Natural killer cell treated with Interleukin-12 subunit alpha and Interleukin-12 subunit beta and Interleukin-15 and Interleukin-18, amount 100 ng/mL, for 72 hours (primary cell): ENCODE measurements at regions not wholly inside any gene's neighbourhood (a gene's known extent, or its start where the extent isn't known, plus 50 kb on each side); places are given as distances from the start of the nearest gene placed in this dataset.
"Not testable (repeated sequence)": the region's sequence is repeated elsewhere in the genome, so short reads cannot be mapped to it uniquely, and the experiment has no call there.

Experiments used
- ATAC-seq, 2 donors: fragments of 150-1000 bp; cut with Tn5 transposase in 1 of 2; sonication (Bioruptor Pico), chemical (Tn5 transposase) in 1 of 2; 2 replicates each; pipeline ENCODE4 v1.10.0; 2021
- DNase-seq: peaks from one replicate; pipeline ENCODE4 v3.0.0; 2022; ENCODE audit warnings: low spot score
- H3K27ac Mint-ChIP-seq, 2 donors: 1 replicate in 1 of 2; 2 replicates in 1 of 2; pipeline ENCODE4 v1.8.0; 2022; ENCODE audit warnings: mixed read lengths in 2 of 2, mild to moderate bottlenecking in 1 of 2, moderate library complexity in 1 of 2
- H3K27me3 Mint-ChIP-seq, 2 donors: 1 replicate in 1 of 2; 2 replicates in 1 of 2; pipeline ENCODE4 v1.8.0; 2022; ENCODE audit warnings: mixed read lengths in 2 of 2
- H3K36me3 Mint-ChIP-seq: one replicate; pipeline ENCODE4 v1.8.0; 2022; ENCODE audit warnings: mixed read lengths
- H3K4me1 Mint-ChIP-seq, 2 donors: 1 replicate in 1 of 2; 2 replicates in 1 of 2; pipeline ENCODE4 v1.8.0; 2022; ENCODE audit warnings: low read depth in 2 of 2, mixed read lengths in 2 of 2, mild to moderate bottlenecking in 1 of 2
- H3K4me3 Mint-ChIP-seq: one replicate; pipeline ENCODE4 v1.8.0; 2022; ENCODE audit warnings: mixed read lengths
- H3K9me3 Mint-ChIP-seq: 2 replicates; pipeline ENCODE4 v1.8.0; 2022; ENCODE audit warnings: mixed read lengths

GRCh38 chr12:124679533-124680371, 112.3 kb upstream of the NCOR2 start:
- Mint-ChIP-seq H3K4me3 (no peak overlapping the region), H3K27ac (no peak overlapping the region), H3K27me3 (peaks cover 8% of the 10 kb centered on the region in 2 donors), H3K36me3 (no peaks in the 10 kb centered on the region), H3K4me1 (peaks cover 4 to 11% of the 10 kb centered on the region in 2 donors), H3K9me3 (no peaks in the 10 kb centered on the region)
- no peak for ATAC-seq
- no peak for DNase-seq

- Mint-ChIP-seq H3K27ac (no peak overlapping the region), H3K9me3 (no peaks in the 10 kb centered on the region)
- no peak for DNase-seq
Observed at GRCh38 chr12:124679047-124679446, 111.6 kb upstream of the NCOR2 start.

GRCh38 chr12:124678421-124678893, 111.0 kb upstream of the NCOR2 start:
- Mint-ChIP-seq H3K36me3 (no peaks in the 10 kb centered on the region), H3K27me3 (peaks cover 5 to 8% of the 10 kb centered on the region in 2 donors), H3K4me3 (no peak overlapping the region), H3K27ac (no peak overlapping the region), H3K4me1 (peaks cover 0 to 11% of the 10 kb centered on the region in 2 donors), H3K9me3 (no peaks in the 10 kb centered on the region)
- DNase-seq (no peak), ATAC-seq (no peak)

More at GRCh38 chr12:124679047-124679446, 111.6 kb upstream of the NCOR2 start:
- no peaks in the 10 kb centered on the region for H3K36me3 Mint-ChIP-seq
- ATAC-seq, result no peak
- H3K4me3 Mint-ChIP-seq, result no peak overlapping the region
- H3K4me1 Mint-ChIP-seq, result peaks cover 0 to 11% of the 10 kb centered on the region in 2 donors
- H3K27me3 Mint-ChIP-seq, result peaks cover 5 to 8% of the 10 kb centered on the region in 2 donors

GRCh38 chr12:124677552-124678356, 110.3 kb upstream of the NCOR2 start:
- H3K27ac Mint-ChIP-seq, result no peak overlapping the region
- no peaks in the 10 kb centered on the region for H3K36me3 Mint-ChIP-seq
- peaks cover 0 to 11% of the 10 kb centered on the region in 2 donors for H3K4me1 Mint-ChIP-seq
- ATAC-seq (no peak), DNase-seq (no peak)
- H3K27me3 Mint-ChIP-seq, result peaks cover 2 to 5% of the 10 kb centered on the region in 2 donors
- H3K9me3 Mint-ChIP-seq, result no peaks in the 10 kb centered on the region
- H3K4me3 Mint-ChIP-seq, result no peak overlapping the region

GRCh38 chr12:124676714-124677462, 109.5 kb upstream of the NCOR2 start:
- H3K4me3 Mint-ChIP-seq, result no peak overlapping the region
- peaks cover 0 to 9% of the 10 kb centered on the region in 2 donors for H3K4me1 Mint-ChIP-seq
- no peak for DNase-seq
- H3K27ac Mint-ChIP-seq, result no peak overlapping the region
- H3K27me3 Mint-ChIP-seq, result peaks cover 0 to 5% of the 10 kb centered on the region in 2 donors
- no peaks in the 10 kb centered on the region for H3K9me3 Mint-ChIP-seq
- no peaks in the 10 kb centered on the region for H3K36me3 Mint-ChIP-seq
- ATAC-seq, result no peak

- Mint-ChIP-seq H3K4me3 (no peak overlapping the region), H3K36me3 (no peaks in the 10 kb centered on the region), H3K9me3 (no peaks in the 10 kb centered on the region), H3K27me3 (peaks cover 0 to 5% of the 10 kb centered on the region in 2 donors), H3K27ac (no peak overlapping the region), H3K4me1 (peaks cover 0 to 2% of the 10 kb centered on the region in 2 donors)
- DNase-seq (no peak), ATAC-seq (no peak)
Observed at GRCh38 chr12:124675881-124676713, 108.7 kb upstream of the NCOR2 start.

- ATAC-seq, result no peak
- no peaks in the 10 kb centered on the region for H3K36me3 Mint-ChIP-seq
- H3K9me3 Mint-ChIP-seq, result no peaks in the 10 kb centered on the region
- H3K4me1 Mint-ChIP-seq, result peaks cover 0 to 2% of the 10 kb centered on the region in 2 donors
- no peak overlapping the region for H3K27ac Mint-ChIP-seq
- DNase-seq, result no peak
- no peak overlapping the region for H3K4me3 Mint-ChIP-seq
- peaks cover 0 to 5% of the 10 kb centered on the region in 2 donors for H3K27me3 Mint-ChIP-seq
Observed at GRCh38 chr12:124674937-124675336, 107.5 kb upstream of the NCOR2 start.

GRCh38 chr12:124673801-124674617, 106.6 kb upstream of the NCOR2 start:
- no peak overlapping the region for H3K27ac Mint-ChIP-seq
- H3K4me3 Mint-ChIP-seq, result no peak overlapping the region
- H3K9me3 Mint-ChIP-seq, result no peaks in the 10 kb centered on the region
- peaks cover 0 to 2% of the 10 kb centered on the region in 2 donors for H3K4me1 Mint-ChIP-seq
- no peaks in the 10 kb centered on the region for H3K36me3 Mint-ChIP-seq
- ATAC-seq (peak in 1 of 2 donors; percentile 9), DNase-seq (no peak)
- H3K27me3 Mint-ChIP-seq, result peaks cover 0 to 8% of the 10 kb centered on the region in 2 donors

GRCh38 chr12:124669271-124669721, 101.9 kb upstream of the NCOR2 start:
- not testable (repeated sequence) for DNase-seq, H3K36me3 Mint-ChIP-seq, ATAC-seq, H3K4me1 Mint-ChIP-seq, H3K27ac Mint-ChIP-seq, H3K4me3 Mint-ChIP-seq, H3K9me3 Mint-ChIP-seq
- H3K27me3 Mint-ChIP-seq, result peaks cover 0 to 10% of the 10 kb centered on the region in 2 donors

- no peak for ATAC-seq
- Mint-ChIP-seq H3K36me3 (no peaks in the 10 kb centered on the region), H3K9me3 (peaks cover 5% of the 10 kb centered on the region), H3K4me3 (no peak overlapping the region), H3K27me3 (peaks cover 0 to 10% of the 10 kb centered on the region in 2 donors), H3K27ac (no peak overlapping the region), H3K4me1 (no peaks in the 10 kb centered on the region)
- no peak for DNase-seq
Observed at GRCh38 chr12:124668602-124669001, 101.2 kb upstream of the NCOR2 start.

GRCh38 chr12:124667506-124668326, 100.3 kb upstream of the NCOR2 start:
- Mint-ChIP-seq H3K27me3 (peaks cover 0 to 13% of the 10 kb centered on the region in 2 donors), H3K9me3 (peaks cover 5% of the 10 kb centered on the region), H3K36me3 (no peaks in the 10 kb centered on the region), H3K4me1 (no peaks in the 10 kb centered on the region), H3K27ac (no peak overlapping the region), H3K4me3 (no peak overlapping the region)
- ATAC-seq (no peak), DNase-seq (no peak)
